PC-9 (cell line): ENCODE measurements at regions not wholly inside any gene's neighbourhood (a gene's known extent, or its start where the extent isn't known, plus 50 kb on each side); places are given as distances from the start of the nearest gene placed in this dataset.

Experiments used
- BruUV-seq: library from RNA; stranded (reverse); fragments of 400-500 nt; replicated peaks from 2 replicates; lab custom pipeline; 2021; lab: Mats Ljungman, UMichigan
- CTCF ChIA-PET: fragments of 300-600 bp; sonication (Branson Sonifier 250); formaldehyde crosslinking; loops from one replicate; lab custom pipeline; 2022; ENCODE audit warnings: antibody characterized with exemption; lab: Charles Lee
- POLR2A ChIA-PET: fragments of 300-600 bp; sonication (Branson Sonifier 250); formaldehyde crosslinking; loops from one replicate; lab custom pipeline; 2022; ENCODE audit warnings: antibody characterized with exemption; ENCODE audit not compliant: unreplicated experiment; lab: Charles Lee
- DNase-seq, 2 experiments: peaks; one replicate each; pipeline versions ENCODE4 v3.0.0 to v3.0.0-alpha.2; 2015 to 2022; ENCODE audit warnings: mixed read lengths in 1 of 2
- H2AFZ ChIP-seq: fragments of 200-600 bp; sonication (generic); 2 replicates; pipeline ENCODE4 v1.8.1; 2017; ENCODE audit warnings: antibody characterized with exemption
- H3F3A ChIP-seq: fragments of 200-600 bp; sonication (generic); 2 replicates; pipeline ENCODE4 v1.8.1; 2017; ENCODE audit warnings: antibody characterized with exemption, mild to moderate bottlenecking, low read depth; ENCODE audit not compliant: insufficient read depth
- H3K27ac ChIP-seq: fragments of 200-600 bp; sonication (generic); 2 replicates; pipeline ENCODE4 v1.6.1; 2016; ENCODE audit warnings: mixed run types
- H3K27me3 ChIP-seq: fragments of 200-600 bp; sonication (generic); 2 replicates; pipeline ENCODE4 v1.6.1; 2016; ENCODE audit warnings: low read depth, mixed run types; ENCODE audit not compliant: insufficient read depth
- H3K36me3 ChIP-seq: fragments of 200-600 bp; sonication (generic); 2 replicates; pipeline ENCODE4 v1.6.1; 2016; ENCODE audit warnings: low read depth, mixed run types
- H3K4me1 ChIP-seq: fragments of 200-600 bp; sonication (generic); replicated peaks from 2 replicates; pipeline ENCODE4 v1.6.1; 2016; ENCODE audit warnings: mixed run types; ENCODE audit not compliant: insufficient read depth
- H3K4me2 ChIP-seq: fragments of 200-600 bp; sonication (generic); 2 replicates; pipeline ENCODE4 v1.6.1; 2017; ENCODE audit warnings: mixed run types
- H3K4me3 ChIP-seq: fragments of 200-600 bp; sonication (generic); 2 replicates; pipeline ENCODE4 v1.6.1; 2016; ENCODE audit warnings: mixed run types
- H3K79me2 ChIP-seq: fragments of 200-600 bp; sonication (generic); 2 replicates; pipeline ENCODE4 v1.6.1; 2017; ENCODE audit warnings: low read depth, mixed run types
- H3K9me2 ChIP-seq: fragments of 200-600 bp; sonication (generic); 2 replicates; pipeline ENCODE4 v1.8.1; 2017; ENCODE audit warnings: mild to moderate bottlenecking; ENCODE audit not compliant: insufficient read depth
- H3K9me3 ChIP-seq: fragments of 200-600 bp; sonication (generic); 2 replicates; pipeline ENCODE4 v1.8.1; 2016; ENCODE audit warnings: low read depth; ENCODE audit not compliant: insufficient read depth
- H4K20me1 ChIP-seq: fragments of 200-600 bp; sonication (generic); 2 replicates; pipeline ENCODE4 v1.8.1; 2017; ENCODE audit not compliant: insufficient read depth
- CTCF ChIP-seq: fragments of 200-600 bp; sonication (generic); conservative IDR thresholded peaks from 2 replicates; pipeline ENCODE4 v1.6.1; 2017; ENCODE audit warnings: mixed run types, antibody characterized with exemption, mild to moderate bottlenecking, moderate library complexity
- EZH2 ChIP-seq: fragments of 200-600 bp; sonication (generic); IDR thresholded peaks from 2 replicates; pipeline ENCODE4 v1.8.0; 2017; ENCODE audit warnings: antibody characterized with exemption, low read depth
- intact Hi-C: fragments of 100-400 bp; cut with micrococcal nuclease; formaldehyde crosslinking; loops from one replicate; pipeline ENCODE4 v1.10.0; 2022; ENCODE audit not compliant: unreplicated experiment

GRCh38 chr3:30457726-30458125 is 148.7 kb upstream of the TGFBR2 start:
- TF ChIP-seq CTCF (no peak), EZH2 (no peak)
- ChIA-PET POLR2A (no interaction called here), CTCF (no interaction called here)
- no peak overlapping the region for H2AFZ ChIP-seq
- no TSS peak for BruUV-seq
- no peaks in the 10 kb centered on the region for H3K27me3 ChIP-seq
- H3K79me2 ChIP-seq = no peaks in the 10 kb centered on the region
- H3K9me3 ChIP-seq = no peaks in the 10 kb centered on the region
- no peak overlapping the region for H3K4me3 ChIP-seq
- DNase-seq = no peak
- H3K4me1 ChIP-seq = no peaks in the 10 kb centered on the region
- no peak overlapping the region for H3K27ac ChIP-seq
- H3K4me2 ChIP-seq = no peak overlapping the region
- intact Hi-C loops = no loop called here
- no peaks in the 10 kb centered on the region for H3F3A ChIP-seq
- H4K20me1 ChIP-seq = no peaks in the 10 kb centered on the region
- no peaks in the 10 kb centered on the region for H3K36me3 ChIP-seq
- H3K9me2 ChIP-seq = no peaks in the 10 kb centered on the region

GRCh38 chr3:30458376-30459171 is 147.8 kb upstream of the TGFBR2 start:
- no peak overlapping the region for H3K27ac ChIP-seq
- POLR2A ChIA-PET = no interaction called here

GRCh38 chr3:30461311-30461710 is 145.1 kb upstream of the TGFBR2 start:
- H3K9me3 ChIP-seq = no peaks in the 10 kb centered on the region
- H3K4me2 ChIP-seq = no peak overlapping the region
- H3K4me3 ChIP-seq = no peak overlapping the region
- H4K20me1 ChIP-seq = no peaks in the 10 kb centered on the region
- ChIA-PET CTCF (no interaction called here), POLR2A (no interaction called here)
- no TSS peak for BruUV-seq
- H3K27ac ChIP-seq = no peak overlapping the region
- no peaks in the 10 kb centered on the region for H3K79me2 ChIP-seq
- H3K4me1 ChIP-seq = no peaks in the 10 kb centered on the region
- intact Hi-C loops = no loop called here
- DNase-seq = no peak
- no peaks in the 10 kb centered on the region for H3K36me3 ChIP-seq
- no peaks in the 10 kb centered on the region for H3K9me2 ChIP-seq
- TF ChIP-seq EZH2 (no peak), CTCF (no peak)
- H3K27me3 ChIP-seq = no peaks in the 10 kb centered on the region
- no peaks in the 10 kb centered on the region for H3F3A ChIP-seq
- no peak overlapping the region for H2AFZ ChIP-seq

More at GRCh38 chr3:30458376-30459171, 147.8 kb upstream of the TGFBR2 start:
- Histone ChIP-seq H3K79me2 (no peaks in the 10 kb centered on the region), H3K36me3 (no peaks in the 10 kb centered on the region), H3K4me2 (no peak overlapping the region), H3K9me2 (no peaks in the 10 kb centered on the region), H3K4me1 (no peaks in the 10 kb centered on the region), H3K9me3 (no peaks in the 10 kb centered on the region), H3K27me3 (no peaks in the 10 kb centered on the region), H4K20me1 (no peaks in the 10 kb centered on the region), H2AFZ (no peak overlapping the region), H3F3A (no peaks in the 10 kb centered on the region), H3K4me3 (no peak overlapping the region)
- no peak for DNase-seq
- CTCF ChIA-PET = no interaction called here
- intact Hi-C loops = no loop called here
- BruUV-seq = no TSS peak
- TF ChIP-seq CTCF (no peak), EZH2 (no peak)
